H1 (cell line): ENCODE measurements at regions not wholly inside any gene's neighbourhood (a gene's known extent, or its start where the extent isn't known, plus 50 kb on each side); places are given as distances from the start of the nearest gene placed in this dataset.

Source experiments
- KDM4A ChIP-seq: IDR thresholded peaks from one replicate; pipeline ENCODE4 v1.7.1; 2012; ENCODE audit warnings: low read depth, mild to moderate bottlenecking, moderate library complexity, low read length, inconsistent platforms; ENCODE audit not compliant: severe bottlenecking

- TF ChIP-seq KDM4A, result no peak
Measured at GRCh38 chr5:39995990-39996389, 571.2 kb upstream of the DAB2 start (continued).
